H1 (cell line): ENCODE measurements at regions not wholly inside any gene's neighbourhood (a gene's known extent, or its start where the extent isn't known, plus 50 kb on each side); places are given as distances from the start of the nearest gene placed in this dataset.
"Not testable (repeated sequence)": the region's sequence is repeated elsewhere in the genome, so short reads cannot be mapped to it uniquely, and the experiment has no call there.

Source experiments
- CTCF ChIA-PET: fragments of 300-600 bp; sonication (Branson Sonifier 250); formaldehyde crosslinking; loops from one replicate; lab custom pipeline; 2021; ENCODE audit not compliant: partially characterized antibody; lab: Charles Lee
- POLR2A ChIA-PET: fragments of 300-600 bp; sonication (Branson Sonifier 250); formaldehyde crosslinking; loops from one replicate; lab custom pipeline; 2021; ENCODE audit warnings: inconsistent platforms; ENCODE audit not compliant: partially characterized antibody; lab: Charles Lee
- DNase-seq, 2 experiments: peaks; one replicate each; pipeline versions ENCODE4 v3.0.0 to v3.0.0-alpha.2; 2010 to 2022; ENCODE audit warnings: low spot score in 2 of 2, low read depth in 1 of 2, mixed read lengths in 1 of 2
- FAIRE-seq: peaks from 2 replicates; lab custom pipeline; 2011; peaks lifted over from hg19 to GRCh38; lab: Jason Lieb, UNC
- H2AFZ ChIP-seq: 2 replicates; pipeline ENCODE4 v1.8.1; 2012; ENCODE audit warnings: low read length, inconsistent platforms
- H2AK5ac ChIP-seq: 2 replicates; pipeline ENCODE4 v1.6.1; 2013; ENCODE audit warnings: low read depth, low read length
- H2BK120ac ChIP-seq: replicated peaks from 2 replicates; pipeline ENCODE3; 2013; ENCODE audit warnings: low read depth, low read length, inconsistent platforms
- H2BK12ac ChIP-seq: 2 replicates; pipeline ENCODE4 v1.6.1; 2013; ENCODE audit warnings: low read depth, low read length
- H2BK15ac ChIP-seq: 2 replicates; pipeline ENCODE4 v1.6.1; 2013; ENCODE audit warnings: low read length
- H2BK20ac ChIP-seq: 2 replicates; pipeline ENCODE4 v1.6.1; 2013; ENCODE audit warnings: low read length
- H2BK5ac ChIP-seq: 2 replicates; pipeline ENCODE4 v1.6.1; 2013; ENCODE audit warnings: low read depth, low read length
- H3K14ac ChIP-seq: 2 replicates; pipeline ENCODE4 v1.6.1; 2013; ENCODE audit warnings: inconsistent platforms; ENCODE audit not compliant: insufficient read length
- H3K18ac ChIP-seq: 2 replicates; pipeline ENCODE4 v1.6.1; 2013; ENCODE audit warnings: low read length; ENCODE audit errors: extremely low read depth
- H3K23ac ChIP-seq: 2 replicates; pipeline ENCODE4 v1.6.1; 2013; ENCODE audit warnings: inconsistent platforms; ENCODE audit not compliant: insufficient read length
- H3K23me2 ChIP-seq: 2 replicates; pipeline ENCODE4 v1.6.1; 2013; ENCODE audit warnings: low read depth, low read length
- H3K27ac ChIP-seq: 2 replicates; pipeline ENCODE4 v1.6.1; 2011; ENCODE audit warnings: low read depth, low read length, inconsistent platforms
- H3K27me3 ChIP-seq, 4 experiments: replicated peaks in 1 of 4; 1 replicate in 1 of 4; 2 replicates in 3 of 4; pipeline versions ENCODE4 v1.6.1 to v1.8.1; 2011 to 2013; ENCODE audit warnings: low read length in 3 of 4, mild to moderate bottlenecking in 3 of 4, inconsistent platforms in 2 of 4, mixed read lengths in 2 of 4, moderate library complexity in 1 of 4; ENCODE audit not compliant: control insufficient read depth in 3 of 4, insufficient read depth in 3 of 4; ENCODE audit errors: extremely low read depth in 1 of 4
- H3K36me3 ChIP-seq, 4 experiments: 2 replicates each; pipeline versions ENCODE4 v1.6.1 to v1.8.1; 2011 to 2013; ENCODE audit warnings: mild to moderate bottlenecking in 4 of 4, low read length in 3 of 4, moderate library complexity in 2 of 4, control low read depth in 1 of 4, inconsistent platforms in 1 of 4; ENCODE audit not compliant: insufficient read depth in 4 of 4, control insufficient read depth in 2 of 4
- H3K4ac ChIP-seq: replicated peaks from 2 replicates; pipeline ENCODE3; 2013; ENCODE audit warnings: low read length, low read depth, mixed read lengths, inconsistent platforms; ENCODE audit not compliant: insufficient read length
- H3K4me1 ChIP-seq, 4 experiments: replicated peaks in 1 of 4; 1 replicate in 1 of 4; 2 replicates in 3 of 4; pipeline versions ENCODE4 v1.6.1 to v1.8.1; 2011 to 2013; ENCODE audit warnings: low read length in 3 of 4, inconsistent platforms in 2 of 4, mixed read lengths in 1 of 4; ENCODE audit not compliant: insufficient read depth in 4 of 4, control insufficient read depth in 3 of 4
- H3K4me2 ChIP-seq, 2 experiments: 2 replicates each; pipeline versions ENCODE4 v1.6.1 to v1.8.1; 2011 to 2013; ENCODE audit warnings: low read depth in 2 of 2, low read length in 2 of 2, control low read depth in 1 of 2, inconsistent platforms in 1 of 2, mild to moderate bottlenecking in 1 of 2; ENCODE audit not compliant: insufficient read depth in 1 of 2
- H3K4me3 ChIP-seq, 4 experiments: fragments of 200-600, 300-600 bp in 1 of 4; sonication (generic), shearing (Covaris generic), sonication (Bioruptor Twin) in 1 of 4; 2 replicates each; pipeline versions ENCODE4 v1.5.1 to v1.8.1; 2011 to 2016; ENCODE audit warnings: low read length in 4 of 4, low read depth in 3 of 4, control low read depth in 2 of 4, inconsistent platforms in 2 of 4, mild to moderate bottlenecking in 2 of 4, mixed read lengths in 1 of 4, moderate library complexity in 1 of 4; ENCODE audit not compliant: insufficient read depth in 2 of 4; ENCODE audit errors: extremely low read depth in 1 of 4
- H3K56ac ChIP-seq: replicated peaks from 2 replicates; pipeline ENCODE3; 2013; ENCODE audit warnings: low read depth, mild to moderate bottlenecking, mixed read lengths, low read length, inconsistent platforms; ENCODE audit not compliant: insufficient read length
- H3K79me1 ChIP-seq: 2 replicates; pipeline ENCODE4 v1.6.1; 2013; ENCODE audit warnings: low read depth, low read length, control low read depth
- H3K79me2 ChIP-seq, 2 experiments: 2 replicates each; pipeline versions ENCODE4 v1.6.1 to v1.8.1; 2012 to 2013; ENCODE audit warnings: low read length in 2 of 2, mild to moderate bottlenecking in 2 of 2, inconsistent platforms in 1 of 2; ENCODE audit not compliant: insufficient read depth in 2 of 2, control insufficient read depth in 1 of 2
- H3K9ac ChIP-seq, 4 experiments: replicated peaks in 1 of 4; 1 replicate in 1 of 4; 2 replicates in 3 of 4; pipeline versions ENCODE4 v1.6.1 to v1.8.1; 2011 to 2013; ENCODE audit warnings: low read depth in 3 of 4, low read length in 3 of 4, control low read depth in 2 of 4, mild to moderate bottlenecking in 2 of 4, moderate library complexity in 2 of 4, inconsistent platforms in 1 of 4; ENCODE audit errors: extremely low read depth in 1 of 4
- H3K9me3 ChIP-seq, 2 experiments: 2 replicates each; pipeline versions ENCODE4 v1.6.1 to v1.8.1; 2012 to 2013; ENCODE audit warnings: mild to moderate bottlenecking in 2 of 2, moderate library complexity in 2 of 2, control low read depth in 1 of 2, inconsistent platforms in 1 of 2, low read depth in 1 of 2, low read length in 1 of 2, mixed read lengths in 1 of 2; ENCODE audit not compliant: insufficient read depth in 2 of 2
- H4K20me1 ChIP-seq, 2 experiments: replicated peaks in 1 of 2; 2 replicates each; pipeline versions ENCODE3 to v1.8.1; 2011 to 2013; ENCODE audit warnings: inconsistent platforms in 2 of 2, low read length in 2 of 2, mild to moderate bottlenecking in 1 of 2; ENCODE audit not compliant: insufficient read depth in 2 of 2, control insufficient read depth in 1 of 2
- H4K5ac ChIP-seq: 2 replicates; pipeline ENCODE4 v1.6.1; 2013; ENCODE audit warnings: low read length, low read depth, mixed read lengths, inconsistent platforms; ENCODE audit not compliant: insufficient read length
- H4K8ac ChIP-seq: 2 replicates; pipeline ENCODE4 v1.8.0; 2013; ENCODE audit warnings: mild to moderate bottlenecking, moderate library complexity, low read length, inconsistent platforms; ENCODE audit not compliant: insufficient read depth; ENCODE audit errors: extremely low read depth
- H4K91ac ChIP-seq: replicated peaks from 2 replicates; pipeline ENCODE3; 2013; ENCODE audit warnings: low read length, mixed read lengths, inconsistent platforms; ENCODE audit not compliant: insufficient read length
- WGBS, 2 experiments: shearing (Covaris generic) in 1 of 2; methylation state at CpG; one replicate each; pipeline versions ENCODE4 v1.1.6 to v1.1.7; 2013 to 2015; ENCODE audit warnings: low lambda C conversion rate in 2 of 2, mixed read lengths in 2 of 2, inconsistent platforms in 1 of 2, low coverage in 1 of 2, missing lambda C conversion rate in 1 of 2; ENCODE audit not compliant: insufficient replicate concordance in 2 of 2, insufficient coverage in 1 of 2, insufficient read length in 1 of 2; ENCODE audit errors: extremely low coverage in 1 of 2, missing lambda C conversion rate in 1 of 2; 5-methylcytosine and 5-hydroxymethylcytosine counted together

DNA sequence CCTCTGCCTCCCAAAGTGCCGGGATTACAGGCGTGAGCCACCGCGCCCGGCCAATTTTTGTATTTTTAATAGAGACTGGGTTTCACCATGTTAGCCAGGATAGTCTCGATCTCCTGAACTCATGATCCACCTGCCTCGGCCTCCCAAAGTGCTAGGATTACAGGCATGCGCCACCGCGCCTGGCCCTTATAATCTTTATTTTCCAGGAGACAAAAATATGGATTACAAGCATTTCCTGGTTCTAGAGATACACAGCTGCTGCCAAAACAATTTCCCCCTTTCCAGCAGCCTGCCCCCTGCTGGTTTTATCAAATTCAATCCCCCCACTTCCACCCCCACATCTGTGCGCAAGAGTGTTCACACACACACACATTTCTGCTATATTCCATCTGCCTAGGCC, 333.4 kb downstream of the ZNF479 start:
- H3K4ac ChIP-seq, H3K18ac ChIP-seq, H3K23ac ChIP-seq, H3K4me1 ChIP-seq, H3K36me3 ChIP-seq, H3K14ac ChIP-seq, H4K5ac ChIP-seq, H2BK15ac ChIP-seq, H3K23me2 ChIP-seq, CTCF ChIA-PET, H3K27me3 ChIP-seq, H3K56ac ChIP-seq, H3K4me2 ChIP-seq, H2BK5ac ChIP-seq, H2AFZ ChIP-seq, H2AK5ac ChIP-seq, H3K79me2 ChIP-seq, H3K4me3 ChIP-seq, H4K8ac ChIP-seq, H2BK120ac ChIP-seq, DNase-seq, FAIRE-seq, H2BK12ac ChIP-seq, H4K20me1 ChIP-seq, H4K91ac ChIP-seq, POLR2A ChIA-PET, H3K27ac ChIP-seq, H2BK20ac ChIP-seq, H3K79me1 ChIP-seq, H3K9ac ChIP-seq: not testable (repeated sequence)
- H3K9me3 ChIP-seq, result peaks cover 0 to 43% of the 10 kb centered on the region in 2 experiments; a peak in 2 of 4 replicates
- 88% methylated on average over 6 of the region's 11 CpGs; no CpG with 5 or more reads in 1 of the 2 experiments for WGBS, 2 experiments

DNA sequence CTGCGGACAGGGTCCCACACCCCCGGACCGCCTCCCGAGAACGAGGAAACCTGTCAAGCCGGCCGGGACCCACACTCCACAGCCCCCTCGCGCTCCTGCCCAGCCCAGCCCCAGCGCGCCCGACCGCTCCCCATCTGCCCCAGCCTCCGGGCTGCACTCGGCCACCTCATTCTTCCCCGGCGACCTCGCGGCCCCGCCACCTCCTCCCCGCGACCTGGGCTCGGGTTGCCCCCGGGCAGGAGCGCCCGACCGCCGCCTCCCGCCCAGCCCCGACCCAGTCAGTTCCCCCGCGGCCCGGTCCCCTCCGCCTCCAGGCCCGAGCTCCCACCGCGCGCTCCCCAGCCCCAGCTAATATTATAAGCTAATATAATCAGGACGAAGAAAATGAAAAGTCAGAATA, 344.8 kb downstream of the ZNF479 start:
- H3K4me3 ChIP-seq, H3K4me2 ChIP-seq, H2BK5ac ChIP-seq, H2BK120ac ChIP-seq, H4K20me1 ChIP-seq, H2BK20ac ChIP-seq, H4K5ac ChIP-seq, DNase-seq, H2AK5ac ChIP-seq, POLR2A ChIA-PET, H4K91ac ChIP-seq, H2AFZ ChIP-seq, H3K4me1 ChIP-seq, CTCF ChIA-PET, H2BK12ac ChIP-seq, H3K23ac ChIP-seq, FAIRE-seq, H3K9ac ChIP-seq, H3K18ac ChIP-seq, H3K36me3 ChIP-seq, H4K8ac ChIP-seq, H3K4ac ChIP-seq, H3K56ac ChIP-seq, H2BK15ac ChIP-seq, H3K23me2 ChIP-seq, H3K14ac ChIP-seq, H3K27me3 ChIP-seq, H3K27ac ChIP-seq, H3K79me1 ChIP-seq, H3K79me2 ChIP-seq: not testable (repeated sequence)
- H3K9me3 ChIP-seq, result peaks cover 3 to 32% of the 10 kb centered on the region in 2 experiments; a peak in 2 of 4 replicates
- 85% methylated on average over 5 of the region's 39 CpGs; no CpG with 5 or more reads in 1 of the 2 experiments for WGBS, 2 experiments
